22Rv1 (cell line): ENCODE measurements at regions not wholly inside any gene's neighbourhood (a gene's known extent, or its start where the extent isn't known, plus 50 kb on each side); places are given as distances from the start of the nearest gene placed in this dataset.

Experiments used
- ZFX ChIP-seq: fragments of 450-650 bp; IDR thresholded peaks from 2 replicates; pipeline ENCODE4 v1.6.1; 2017; ENCODE audit warnings: antibody characterized with exemption, borderline replicate concordance
- TF ChIP-seq, protein P1 (sequence below): fragments of 450-650 bp; IDR thresholded peaks from 2 replicates; pipeline ENCODE4 v1.5.1; 2017; ENCODE audit warnings: mild to moderate bottlenecking

DNA sequence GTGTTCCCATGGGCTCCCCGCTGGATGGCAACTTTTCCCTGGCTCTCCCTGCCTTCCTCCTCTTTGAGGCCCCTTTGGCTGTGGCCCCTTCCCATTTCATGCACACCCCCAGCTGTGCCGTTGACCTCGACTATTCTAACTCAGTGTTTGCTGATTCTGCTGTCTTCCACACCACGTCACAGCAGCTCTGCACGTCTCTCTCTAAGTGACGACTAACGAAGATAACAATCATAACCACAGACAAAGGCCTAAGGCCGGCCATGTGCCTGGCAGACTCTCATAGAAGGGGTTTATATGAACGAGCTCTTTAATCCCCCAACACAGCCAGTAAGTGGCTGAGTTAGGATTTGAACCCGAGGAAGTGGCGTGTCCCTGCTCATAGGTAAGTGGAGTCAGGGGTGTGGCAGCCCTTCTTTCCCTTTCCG lies 151.5 kb upstream of the SHH start:
- TF ChIP-seq, protein P1, sequence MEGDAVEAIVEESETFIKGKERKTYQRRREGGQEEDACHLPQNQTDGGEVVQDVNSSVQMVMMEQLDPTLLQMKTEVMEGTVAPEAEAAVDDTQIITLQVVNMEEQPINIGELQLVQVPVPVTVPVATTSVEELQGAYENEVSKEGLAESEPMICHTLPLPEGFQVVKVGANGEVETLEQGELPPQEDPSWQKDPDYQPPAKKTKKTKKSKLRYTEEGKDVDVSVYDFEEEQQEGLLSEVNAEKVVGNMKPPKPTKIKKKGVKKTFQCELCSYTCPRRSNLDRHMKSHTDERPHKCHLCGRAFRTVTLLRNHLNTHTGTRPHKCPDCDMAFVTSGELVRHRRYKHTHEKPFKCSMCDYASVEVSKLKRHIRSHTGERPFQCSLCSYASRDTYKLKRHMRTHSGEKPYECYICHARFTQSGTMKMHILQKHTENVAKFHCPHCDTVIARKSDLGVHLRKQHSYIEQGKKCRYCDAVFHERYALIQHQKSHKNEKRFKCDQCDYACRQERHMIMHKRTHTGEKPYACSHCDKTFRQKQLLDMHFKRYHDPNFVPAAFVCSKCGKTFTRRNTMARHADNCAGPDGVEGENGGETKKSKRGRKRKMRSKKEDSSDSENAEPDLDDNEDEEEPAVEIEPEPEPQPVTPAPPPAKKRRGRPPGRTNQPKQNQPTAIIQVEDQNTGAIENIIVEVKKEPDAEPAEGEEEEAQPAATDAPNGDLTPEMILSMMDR, result no peak
- TF ChIP-seq ZFX, result no peak
